Left cardiac atrium (tissue), 4 donors: ENCODE measurements at regions not wholly inside any gene's neighbourhood (a gene's known extent, or its start where the extent isn't known, plus 50 kb on each side); places are given as distances from the start of the nearest gene placed in this dataset.
A peak's percentile ranks its signal among the peaks of the same experiment; 100 is the strongest.
"Not testable (repeated sequence)": the region's sequence is repeated elsewhere in the genome, so short reads cannot be mapped to it uniquely, and the experiment has no call there.

ENCODE experiments used
- ATAC-seq, 2 donors: fragments of 200-7000 bp; cut with Tn5 transposase; one replicate each; pipeline ENCODE4 v1.9.1; 2020; ENCODE audit warnings: mild to moderate bottlenecking in 2 of 2, moderate library complexity in 2 of 2
- DNase-seq: peaks from one replicate; pipeline ENCODE4 v3.0.0-alpha.2; 2020
- intact Hi-C, 2 donors: fragments of 100-400 bp; cut with DNase I; formaldehyde crosslinking; loops; one replicate each; pipeline versions ENCODE4 v1.14.1 to v1.15.1; 2022 to 2023
- donor health status: DM: no; HTN: yes; CAD: no.
- donor health status: DM: no; HTN: yes; CAD: no; lungs with severe emphysema.
- donor health status: DM: yes; HTN: yes; CAD: no.
- donor health status: Dilated cardiomyopathy.

DNA sequence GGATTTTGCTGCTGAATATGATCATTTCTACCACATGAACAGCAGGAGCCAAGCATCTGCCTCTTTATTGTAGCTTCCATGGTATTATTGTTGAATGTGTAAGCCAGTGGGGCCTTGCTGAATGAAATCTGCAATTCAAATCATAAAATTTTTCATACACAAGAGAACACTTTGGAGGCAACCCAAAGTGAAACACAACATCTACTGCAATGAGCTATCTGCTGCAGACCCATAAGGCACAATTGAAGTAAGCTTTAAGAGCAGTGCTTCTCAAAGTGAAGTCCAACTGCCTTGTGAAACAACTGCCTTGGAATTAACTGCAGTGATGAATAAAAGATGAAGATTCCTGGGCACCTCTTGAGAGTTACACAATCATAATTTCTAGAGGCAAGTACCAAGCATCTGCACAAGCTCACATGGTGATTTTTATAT is 626.3 kb upstream of the INTU start:
- DNase-seq (no peak), ATAC-seq (no peak)
- intact Hi-C loops, result no loop called here

DNA sequence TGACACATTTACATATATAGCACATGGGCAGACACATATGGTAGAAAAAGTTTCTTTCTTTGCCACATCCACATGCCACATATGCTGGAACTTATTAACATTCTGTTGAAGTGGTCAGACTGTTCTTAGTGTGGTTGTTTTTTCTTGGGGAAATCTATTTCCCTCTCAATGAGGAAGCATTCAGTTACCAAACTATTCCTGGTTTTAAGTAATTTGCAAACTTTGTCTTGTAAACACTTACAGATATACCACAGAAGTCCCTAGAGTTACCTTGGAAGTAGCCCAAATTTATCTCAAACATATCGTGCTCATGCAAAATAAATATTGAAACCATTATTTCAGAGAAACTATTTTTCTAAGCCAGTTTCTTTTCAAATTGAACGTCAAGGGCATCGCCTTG is 625.5 kb upstream of the INTU start:
- ATAC-seq (no peak), DNase-seq (no peak)
- intact Hi-C loops, result no loop called here

DNA sequence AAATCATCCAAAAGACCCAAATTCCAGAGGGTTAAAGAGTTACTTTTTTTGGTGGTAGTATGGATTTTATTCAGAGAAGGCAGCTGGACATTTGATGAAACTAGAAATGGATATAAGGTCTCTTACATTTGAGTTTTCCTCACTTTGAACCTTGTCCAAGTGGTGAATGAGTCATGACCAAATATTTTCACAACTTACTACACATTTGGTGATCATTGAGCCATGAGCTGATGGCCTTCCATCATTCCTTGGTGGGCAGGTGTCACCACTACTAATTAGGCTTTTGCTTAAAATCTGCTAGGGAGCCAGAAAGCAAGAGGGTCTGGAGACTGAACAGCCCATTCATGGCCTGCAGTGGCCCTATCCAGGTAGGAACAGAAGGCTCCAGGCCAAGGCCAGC is 620.2 kb upstream of the INTU start:
- ATAC-seq, result no peak

DNA sequence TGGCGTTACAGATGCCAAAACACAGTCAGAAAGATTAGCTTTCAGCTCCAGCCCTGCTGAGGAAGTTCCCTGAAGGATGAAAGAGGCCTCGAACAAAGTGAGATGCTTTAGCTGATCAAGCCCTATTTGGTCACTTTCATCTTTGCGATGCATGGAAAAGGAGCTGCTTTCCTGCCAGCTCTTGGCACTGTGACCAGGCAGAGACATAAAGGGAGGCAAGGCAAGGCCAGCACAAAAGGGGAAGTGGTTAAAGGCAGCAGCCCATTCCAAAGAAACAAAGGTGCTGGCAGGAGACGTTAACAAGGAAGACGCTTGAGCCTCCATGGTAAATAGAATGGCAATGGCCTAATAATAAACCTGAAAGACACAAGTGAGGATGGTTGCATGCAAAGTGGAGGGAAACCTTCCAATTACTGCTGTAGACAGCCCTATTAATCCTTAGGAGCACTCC is 617.1 kb upstream of the INTU start:
- ATAC-seq (no peak), DNase-seq (no peak)
- intact Hi-C loops, result no loop called here

More for the DNA sequence above, 620.2 kb upstream of the INTU start:
- intact Hi-C loops, result no loop called here
- DNase-seq, result no peak

DNA sequence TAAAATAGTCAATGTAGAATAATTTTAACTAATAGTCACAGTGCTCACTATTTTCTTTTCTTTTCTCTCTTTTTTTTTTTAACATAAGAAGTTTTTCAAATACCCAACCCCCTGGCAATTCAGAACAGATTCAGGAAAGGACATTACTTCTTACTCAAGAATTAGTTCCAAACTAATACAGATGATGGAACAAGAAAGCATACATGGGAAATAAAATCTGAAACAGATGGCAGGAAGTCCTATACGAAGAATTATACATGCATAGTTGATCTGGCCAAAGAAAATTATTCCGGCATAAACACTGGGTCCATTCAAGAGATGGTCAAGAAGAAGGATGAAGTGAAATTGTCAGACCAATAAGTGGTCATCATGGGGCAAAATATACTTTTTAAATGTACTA is 614.4 kb upstream of the INTU start:
- ATAC-seq (no peak), DNase-seq (no peak)
- intact Hi-C loops, result no loop called here

DNA sequence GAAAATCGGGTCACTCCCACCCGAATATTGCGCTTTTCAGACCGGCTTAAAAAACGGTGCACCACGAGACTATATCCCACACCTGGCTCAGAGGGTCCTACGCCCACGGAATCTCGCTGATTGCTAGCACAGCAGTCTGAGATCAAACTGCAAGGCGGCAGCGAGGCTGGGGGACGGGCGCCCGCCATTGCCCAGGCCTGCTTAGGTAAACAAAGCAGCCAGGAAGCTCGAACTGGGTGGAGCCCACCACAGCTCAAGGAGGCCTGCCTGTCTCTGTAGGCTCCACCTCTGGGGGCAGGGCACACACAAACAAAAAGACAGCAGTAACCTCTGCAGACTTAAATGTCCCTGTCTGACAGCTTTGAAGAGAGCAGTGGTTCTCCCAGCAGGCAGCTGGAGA is 611.9 kb upstream of the INTU start:
- intact Hi-C loops, DNase-seq, ATAC-seq: not testable (repeated sequence)

DNA sequence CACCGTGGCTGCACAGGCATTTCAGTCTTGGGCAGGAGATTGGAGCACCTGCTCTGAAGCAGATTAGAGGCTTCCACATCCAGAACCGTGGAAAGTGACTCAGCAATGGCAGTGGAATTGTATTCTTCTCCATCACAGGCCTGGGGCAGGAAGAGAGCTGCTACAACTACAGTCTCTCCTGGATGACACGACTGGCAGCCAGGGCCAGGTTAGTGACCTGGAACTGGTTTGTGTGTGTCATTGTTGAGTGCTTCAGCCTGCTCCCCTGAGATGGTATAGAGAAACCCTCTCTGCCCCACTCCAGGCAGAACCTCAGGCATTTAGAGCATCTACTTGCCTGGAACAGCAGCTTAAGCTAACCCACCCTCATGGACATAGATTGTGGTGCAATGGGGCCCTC is 596.5 kb upstream of the INTU start:
- DNase-seq (no peak), ATAC-seq (no peak)
- intact Hi-C loops, result no loop called here

DNA sequence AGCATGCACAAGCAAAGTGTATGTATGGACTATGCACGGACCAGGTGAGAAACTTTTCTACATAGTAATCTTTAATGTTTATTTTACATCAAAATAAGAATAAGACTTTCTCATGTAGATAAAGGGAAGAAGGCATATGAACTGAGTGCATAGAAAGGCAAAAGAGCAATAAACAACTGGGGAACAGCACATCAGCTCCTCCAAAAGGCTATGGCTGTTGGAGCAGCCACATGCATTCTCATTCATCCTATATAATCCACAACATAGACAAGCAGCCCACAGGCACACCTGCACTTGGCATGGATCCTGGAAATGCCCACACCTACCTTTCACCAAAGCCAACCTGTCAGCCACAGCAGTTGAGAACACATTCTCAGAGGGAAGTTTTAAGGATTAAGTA is 586.9 kb upstream of the INTU start:
- no peak for ATAC-seq
- intact Hi-C loops, result no loop called here
- no peak for DNase-seq

DNA sequence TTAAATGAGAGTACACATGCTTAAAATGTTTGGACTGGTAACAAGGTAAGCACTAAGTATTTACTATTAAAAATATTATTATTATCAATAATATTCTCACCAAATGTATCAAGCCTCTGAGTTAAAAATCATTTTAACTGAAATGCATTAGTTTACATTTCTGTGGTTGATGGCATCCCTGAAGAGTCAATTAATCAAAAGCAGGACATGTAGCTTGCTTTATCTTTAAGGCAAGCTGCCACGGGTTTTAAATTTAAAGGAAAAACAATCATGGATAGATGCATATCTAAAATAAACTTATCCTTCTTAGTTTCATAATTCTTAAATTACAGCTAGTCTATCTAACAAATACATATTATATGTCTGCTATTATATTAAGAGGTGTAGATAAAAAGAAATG is 584.8 kb upstream of the INTU start:
- no peak for ATAC-seq

DNA sequence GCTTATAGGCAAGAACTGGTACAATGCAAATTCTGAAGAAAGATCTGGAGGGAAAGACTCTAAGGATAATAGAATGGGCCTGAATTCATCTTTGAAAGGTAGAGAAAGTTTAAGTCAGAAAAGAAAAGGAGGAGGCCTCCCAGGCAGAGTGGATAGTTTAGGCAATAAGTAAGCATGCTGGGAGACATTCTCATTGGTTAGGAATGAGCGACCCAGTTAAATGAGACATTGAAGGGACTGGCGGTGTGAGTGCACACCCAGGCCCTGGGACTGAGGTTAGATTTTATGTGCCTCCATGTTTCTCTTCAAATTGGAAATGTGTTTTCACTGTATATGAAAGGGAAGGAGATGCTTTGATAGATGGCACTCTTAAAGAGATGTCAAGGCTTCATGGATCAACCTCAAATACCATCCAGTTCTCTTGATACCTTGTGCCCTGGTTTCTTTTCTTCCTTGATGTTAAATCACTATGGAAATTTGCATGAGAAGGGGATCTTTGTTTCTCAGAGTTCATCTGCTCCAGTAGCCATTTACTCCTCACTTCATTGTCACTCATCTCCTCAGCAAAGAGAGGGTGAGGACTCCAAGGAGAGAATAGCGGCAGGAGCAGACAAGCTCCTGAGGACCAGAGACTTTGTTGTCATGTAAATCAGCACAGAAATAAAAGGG is 584.2 kb upstream of the INTU start:
- ATAC-seq (no peak), DNase-seq (no peak)
- intact Hi-C loops, result no loop called here

More for the DNA sequence above, 584.8 kb upstream of the INTU start:
- no peak for DNase-seq
- intact Hi-C loops, result no loop called here

DNA sequence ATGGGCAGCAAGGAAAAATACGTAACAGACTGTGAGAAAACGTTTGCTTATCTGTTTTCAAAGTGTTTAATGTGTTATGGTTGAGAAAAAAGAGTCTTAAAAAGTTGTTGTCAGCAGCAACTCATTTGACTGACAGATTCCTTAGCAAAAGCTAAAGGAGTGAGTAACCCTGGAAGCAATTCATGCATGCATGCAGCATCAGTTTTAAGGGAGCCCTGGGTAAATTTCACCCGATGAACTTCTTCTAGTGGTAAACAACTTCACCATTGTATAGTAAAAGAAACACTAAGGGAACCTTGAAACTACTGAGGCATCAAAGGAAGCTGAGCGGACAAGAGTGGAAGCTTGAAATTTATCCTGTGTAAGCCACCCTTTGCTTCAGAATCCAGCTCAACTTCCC is 583.2 kb upstream of the INTU start:
- intact Hi-C loops, result no loop called here
- no peak for ATAC-seq
- no peak for DNase-seq

DNA sequence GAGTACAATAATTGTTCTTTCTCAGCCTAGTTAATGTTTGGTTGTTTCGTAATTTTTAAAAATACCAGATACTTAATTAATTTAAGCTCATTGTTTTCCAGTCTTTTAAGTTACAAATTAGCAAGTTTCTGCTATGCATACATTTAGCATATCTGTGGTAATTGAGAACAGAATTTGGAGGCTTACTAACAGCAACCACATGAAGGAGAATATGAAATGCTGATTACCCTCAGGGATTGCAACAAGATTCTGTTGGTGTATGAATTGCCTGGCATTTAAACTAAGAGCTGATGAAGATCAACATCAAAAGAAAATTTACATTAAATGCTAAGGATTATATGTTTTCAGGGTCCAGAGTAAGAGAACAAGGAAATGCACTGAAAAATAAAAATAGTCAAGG is 580.0 kb upstream of the INTU start:
- intact Hi-C loops, result no loop called here
- ATAC-seq (no peak), DNase-seq (no peak)

DNA sequence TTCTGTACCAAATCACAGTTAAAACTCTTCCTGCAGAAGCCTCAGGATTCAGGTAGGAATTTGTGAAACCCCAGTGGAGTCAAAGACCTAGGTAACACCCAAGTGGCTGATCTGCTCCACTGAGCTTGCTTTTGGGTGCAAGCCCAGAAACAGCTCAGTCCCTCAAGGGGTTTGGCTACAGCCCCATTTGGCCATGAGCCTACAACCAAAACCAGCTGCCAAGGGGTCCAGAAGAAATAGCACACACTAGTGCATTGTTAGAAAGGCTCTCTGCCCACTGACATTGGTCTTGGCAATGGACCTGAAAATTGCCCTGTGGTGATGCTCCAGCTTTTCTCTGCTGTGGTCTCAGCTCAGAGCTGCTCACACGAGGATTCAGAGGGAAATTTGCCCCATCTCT is 577.4 kb upstream of the INTU start:
- intact Hi-C loops, result no loop called here
- no peak for DNase-seq
- peak in 1 of 2 donors; percentile 34 for ATAC-seq

DNA sequence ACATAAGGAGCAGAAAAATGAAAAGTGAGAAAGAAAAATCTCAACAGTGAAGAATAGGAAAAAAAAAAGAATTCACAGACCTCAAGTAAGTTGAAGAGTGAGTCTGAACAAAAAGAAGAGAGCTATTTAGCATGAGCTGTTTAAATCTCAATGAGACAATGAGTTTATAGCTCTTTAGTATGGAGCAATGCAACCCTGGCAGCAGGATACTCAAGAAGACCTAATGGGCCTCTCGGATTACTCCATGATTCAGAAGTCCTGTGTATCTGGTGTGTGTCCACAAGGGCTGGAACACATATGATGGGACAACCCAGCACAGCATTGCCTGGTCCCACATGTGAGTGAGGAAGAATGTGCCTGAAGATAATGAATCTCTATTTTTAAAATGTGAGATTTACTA is 563.1 kb upstream of the INTU start:
- no peak for ATAC-seq
- no peak for DNase-seq
- intact Hi-C loops, result no loop called here

DNA sequence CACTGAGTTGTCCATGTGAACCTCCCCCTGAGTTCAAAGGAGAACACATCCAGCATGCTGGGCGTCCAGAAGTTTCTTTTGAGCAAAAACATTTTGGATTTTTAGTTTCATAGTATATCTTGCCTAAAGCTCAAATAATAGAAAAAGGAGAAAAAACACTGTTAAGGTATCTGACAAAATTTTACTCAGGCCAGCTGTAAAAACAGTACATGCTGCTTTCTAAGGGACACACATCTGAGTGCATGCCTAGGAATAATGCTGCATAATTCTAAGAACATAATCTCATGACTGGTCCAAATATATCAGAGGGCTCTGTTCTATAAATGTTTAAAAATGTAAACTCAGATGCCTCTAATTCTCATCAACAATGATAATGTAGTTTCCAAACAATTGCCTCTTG is 561.3 kb upstream of the INTU start:
- ATAC-seq (no peak), DNase-seq (no peak)
- intact Hi-C loops, result no loop called here

DNA sequence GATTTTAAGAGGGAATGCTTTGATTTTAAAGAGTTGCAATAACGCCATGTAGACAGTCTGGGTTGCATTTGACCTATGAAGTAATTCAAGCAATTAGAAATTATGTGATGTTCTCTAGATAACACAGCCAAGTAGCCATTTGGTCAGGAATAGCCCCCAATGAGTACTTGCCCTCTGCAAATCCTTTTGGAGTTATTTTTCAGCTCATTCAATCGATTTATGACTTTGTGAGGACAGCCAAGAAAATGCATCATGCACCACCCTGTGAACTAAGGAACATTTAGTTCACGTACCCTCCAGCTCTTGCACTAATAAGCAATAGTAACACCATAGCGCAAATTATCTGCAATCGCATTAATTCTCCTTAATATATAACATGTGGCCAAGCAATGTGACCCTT is 552.6 kb upstream of the INTU start:
- ATAC-seq, result no peak
- DNase-seq, result no peak
- intact Hi-C loops, result no loop called here

DNA sequence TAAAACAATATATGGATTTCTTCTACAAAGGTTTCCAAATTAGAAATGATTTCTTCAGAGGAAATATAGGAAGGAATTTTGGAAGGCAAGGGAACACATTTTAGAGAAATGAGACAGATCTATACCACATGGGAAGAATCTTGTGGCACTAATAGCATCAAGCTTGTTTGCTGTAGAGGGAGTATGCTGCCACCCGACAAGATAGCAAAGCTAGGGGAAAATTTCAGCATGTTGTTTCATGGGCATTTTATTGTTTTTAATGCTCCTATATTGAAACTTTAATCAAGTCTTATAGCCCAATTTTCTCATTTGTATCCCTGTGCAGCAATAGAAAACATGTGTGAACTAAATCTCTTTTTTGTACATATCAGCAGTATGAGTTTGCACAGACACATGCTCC is 551.7 kb upstream of the INTU start:
- ATAC-seq (no peak), DNase-seq (no peak)
- intact Hi-C loops, result no loop called here

DNA sequence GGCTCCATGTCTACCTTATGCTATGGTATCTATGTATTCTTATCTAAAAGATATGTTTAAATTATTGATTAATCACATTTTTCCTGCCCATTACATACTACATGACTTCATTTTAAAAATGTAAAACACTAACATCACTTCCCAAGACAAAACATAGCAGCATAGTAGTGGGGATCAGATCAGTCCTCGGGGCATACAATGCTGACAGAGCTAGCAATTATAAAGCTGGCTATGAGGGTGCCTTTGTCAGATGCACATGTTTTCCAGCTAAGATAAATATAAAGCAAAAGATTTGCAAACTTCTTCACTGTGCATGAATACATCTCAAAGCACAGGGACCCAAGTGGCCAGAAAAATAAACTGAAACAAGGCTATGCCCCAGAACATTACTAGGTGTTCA is 549.8 kb upstream of the INTU start:
- DNase-seq (no peak), ATAC-seq (no peak)
- intact Hi-C loops, result no loop called here

DNA sequence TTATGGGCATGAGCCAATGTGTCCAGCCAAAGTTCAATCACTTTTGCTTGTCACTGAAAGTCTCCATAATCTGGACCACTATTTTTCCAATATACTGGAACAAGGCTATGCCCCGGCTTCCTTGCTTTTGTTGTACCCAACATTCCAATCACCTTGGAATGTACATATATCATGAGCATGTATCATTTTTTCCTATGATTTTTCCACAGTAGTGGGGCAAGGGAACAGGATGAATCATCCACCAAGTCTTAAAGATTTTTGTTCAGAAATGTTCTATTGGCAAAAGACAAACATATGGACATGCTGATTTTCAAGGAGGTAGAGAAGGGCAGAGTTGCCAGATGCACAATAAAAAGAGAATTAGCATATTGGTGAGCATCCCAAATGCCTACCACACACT is 548.1 kb upstream of the INTU start:
- no peak for ATAC-seq
- intact Hi-C loops, result no loop called here
- DNase-seq, result no peak

DNA sequence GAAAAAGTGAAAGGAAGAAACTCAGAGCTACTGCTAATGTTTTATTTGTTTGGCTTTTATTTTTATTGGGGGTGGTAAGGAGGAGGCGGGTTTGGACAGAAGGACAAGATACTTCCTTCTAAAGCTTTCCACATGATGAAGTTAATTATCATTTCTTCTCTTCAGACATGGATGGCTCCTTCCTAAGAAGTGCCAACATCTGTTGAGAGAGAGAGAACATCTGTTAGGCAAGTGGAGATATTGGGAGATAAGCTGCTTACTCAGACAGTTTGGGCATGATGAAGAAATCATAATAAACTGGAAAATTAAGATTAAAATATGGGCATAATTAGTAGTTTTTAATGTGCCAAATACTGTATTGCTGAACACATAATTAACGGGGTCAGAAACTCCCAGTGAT is 535.7 kb upstream of the INTU start:
- ATAC-seq (no peak), DNase-seq (no peak)
- intact Hi-C loops, result no loop called here

DNA sequence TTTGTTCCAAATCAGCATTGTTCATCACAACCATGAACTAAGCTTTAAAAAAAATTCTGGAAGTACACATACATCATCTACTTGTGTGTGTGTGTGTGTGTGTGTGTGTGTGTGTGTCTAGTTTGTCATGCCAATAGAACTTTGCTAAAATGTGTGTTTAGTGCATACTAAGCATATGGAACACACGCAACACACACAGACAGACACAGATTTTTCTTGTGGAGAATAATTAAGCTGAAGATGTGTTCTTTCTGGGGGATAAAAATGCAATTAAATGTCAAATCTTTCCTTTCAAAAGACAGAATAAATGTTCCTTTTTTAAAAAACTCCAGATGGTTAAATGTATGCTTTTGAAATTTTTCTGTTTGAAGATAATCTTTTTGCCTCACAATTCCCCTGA is 530.4 kb upstream of the INTU start:
- intact Hi-C loops, result no loop called here
- DNase-seq (no peak), ATAC-seq (no peak)

DNA sequence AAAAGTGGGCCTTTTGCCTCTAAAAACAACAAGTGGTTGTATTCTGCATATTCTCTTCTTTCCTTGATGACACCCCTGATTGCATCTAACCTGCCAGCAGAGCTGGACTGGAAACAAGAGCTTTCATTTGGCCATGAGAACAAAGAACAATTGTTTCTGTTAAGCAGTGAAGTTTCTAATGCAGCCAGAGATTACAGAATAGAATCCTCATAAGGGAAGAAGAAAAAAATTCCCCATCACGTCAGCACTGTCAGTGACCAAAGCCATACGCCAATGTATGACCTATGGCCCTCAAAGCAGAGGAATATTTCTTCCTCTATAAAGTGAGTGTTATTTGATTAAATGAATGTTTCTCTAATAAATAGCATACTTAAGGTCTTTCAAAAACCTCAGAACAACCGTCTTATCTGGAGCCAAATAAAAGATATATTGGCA is 529.1 kb upstream of the INTU start:
- ATAC-seq (peak; percentile 44 to 70), DNase-seq (no peak)
- intact Hi-C loops, result no loop called here
